Ishikawa (cell line): ENCODE measurements at regions not wholly inside any gene's neighbourhood (a gene's known extent, or its start where the extent isn't known, plus 50 kb on each side); places are given as distances from the start of the nearest gene placed in this dataset.

Experiments used
- EP300 ChIP-seq: IDR thresholded peaks from 2 replicates; pipeline ENCODE4 v1.6.1; 2012; ENCODE audit warnings: borderline replicate concordance
- FOXM1 ChIP-seq: IDR thresholded peaks from 2 replicates; pipeline ENCODE4 v1.6.1; 2012; ENCODE audit warnings: low read depth, borderline replicate concordance
- MAX ChIP-seq: IDR thresholded peaks from 2 replicates; pipeline ENCODE4 v1.6.1; 2012
- YY1 ChIP-seq: IDR thresholded peaks from 2 replicates; pipeline ENCODE4 v1.6.1; 2012; ENCODE audit warnings: low read depth

GRCh38 chrX:40174854-40175510 lies 77.2 kb upstream of the BCOR start:
- no peak for TF ChIP-seq FOXM1
- no peak for TF ChIP-seq MAX
- no peak for TF ChIP-seq EP300
- TF ChIP-seq YY1: 0 out of 2 replicates have a peak, but pooled peaks have one; percentile 17
